Memory B cell (primary cell): ENCODE measurements at regions not wholly inside any gene's neighbourhood (a gene's known extent, or its start where the extent isn't known, plus 50 kb on each side); places are given as distances from the start of the nearest gene placed in this dataset.

Source experiments
- ATAC-seq: fragments of 150-1000 bp; cut with Tn5 transposase; 2 replicates; pipeline ENCODE4 v1.10.0; 2021; ENCODE audit warnings: low read depth, mild to moderate bottlenecking, moderate library complexity
- DNase-seq, 2 donors: peaks; one replicate each; pipeline ENCODE4 v3.0.0; 2022; ENCODE audit warnings: low spot score in 2 of 2
- H3K27ac Mint-ChIP-seq: one replicate; pipeline ENCODE4 v1.8.0; 2022; ENCODE audit warnings: mild to moderate bottlenecking, moderate library complexity, mixed read lengths
- H3K27me3 Mint-ChIP-seq: one replicate; pipeline ENCODE4 v1.8.0; 2022; ENCODE audit warnings: mixed read lengths
- H3K36me3 Mint-ChIP-seq: one replicate; pipeline ENCODE4 v1.8.0; 2022; ENCODE audit warnings: mild to moderate bottlenecking, mixed read lengths
- H3K4me1 Mint-ChIP-seq: one replicate; pipeline ENCODE4 v1.8.0; 2022; ENCODE audit warnings: mixed read lengths
- H3K4me3 Mint-ChIP-seq: one replicate; pipeline ENCODE4 v1.8.0; 2022; ENCODE audit warnings: mild to moderate bottlenecking, moderate library complexity, mixed read lengths
- H3K9me3 Mint-ChIP-seq: one replicate; pipeline ENCODE4 v1.8.0; 2022; ENCODE audit warnings: mixed read lengths

- no peaks in the 10 kb centered on the region for H3K36me3 Mint-ChIP-seq
- no peak for DNase-seq
- H3K9me3 Mint-ChIP-seq: no peaks in the 10 kb centered on the region
- ATAC-seq: no peak
- H3K27ac Mint-ChIP-seq: no peak overlapping the region
- H3K4me3 Mint-ChIP-seq: no peak overlapping the region
- peaks cover 1% of the 10 kb centered on the region for H3K27me3 Mint-ChIP-seq
- no peaks in the 10 kb centered on the region for H3K4me1 Mint-ChIP-seq
These were observed 87.8 kb upstream of the NLGN4Y start for GRCh38 chrY:14436546-14436945.

- DNase-seq: no peak
- no peaks in the 10 kb centered on the region for H3K4me1 Mint-ChIP-seq
- no peak for ATAC-seq
- no peaks in the 10 kb centered on the region for H3K27me3 Mint-ChIP-seq
- no peaks in the 10 kb centered on the region for H3K9me3 Mint-ChIP-seq
- H3K36me3 Mint-ChIP-seq: no peaks in the 10 kb centered on the region
- H3K4me3 Mint-ChIP-seq: no peak overlapping the region
- H3K27ac Mint-ChIP-seq: no peak overlapping the region
These were observed 86.7 kb upstream of the NLGN4Y start for GRCh38 chrY:14437626-14438025.

DNA sequence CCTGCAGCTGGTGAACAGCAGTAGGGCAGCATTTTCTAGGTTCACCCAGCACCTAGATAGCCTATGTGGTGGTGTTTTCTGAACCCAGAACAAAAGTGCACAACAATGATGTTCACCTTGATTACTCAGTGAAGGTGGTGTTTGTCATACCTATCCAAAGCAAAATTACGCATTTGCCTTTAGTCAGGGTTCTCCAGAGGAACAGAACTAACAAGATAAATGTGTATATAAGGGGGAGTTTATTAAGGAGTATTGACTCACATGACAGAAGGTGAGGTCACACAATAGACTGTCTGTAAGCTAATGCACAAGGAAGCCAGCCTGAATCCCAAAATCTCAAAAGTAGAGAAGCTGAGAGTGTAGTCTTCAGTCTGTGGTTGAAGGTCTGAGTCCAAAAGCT lies 85.9 kb upstream of the NLGN4Y start:
- Mint-ChIP-seq H3K27ac (no peak overlapping the region), H3K9me3 (no peaks in the 10 kb centered on the region), H3K36me3 (no peaks in the 10 kb centered on the region), H3K4me1 (no peaks in the 10 kb centered on the region), H3K4me3 (no peak overlapping the region), H3K27me3 (no peaks in the 10 kb centered on the region)
- ATAC-seq (no peak), DNase-seq (no peak)

DNA sequence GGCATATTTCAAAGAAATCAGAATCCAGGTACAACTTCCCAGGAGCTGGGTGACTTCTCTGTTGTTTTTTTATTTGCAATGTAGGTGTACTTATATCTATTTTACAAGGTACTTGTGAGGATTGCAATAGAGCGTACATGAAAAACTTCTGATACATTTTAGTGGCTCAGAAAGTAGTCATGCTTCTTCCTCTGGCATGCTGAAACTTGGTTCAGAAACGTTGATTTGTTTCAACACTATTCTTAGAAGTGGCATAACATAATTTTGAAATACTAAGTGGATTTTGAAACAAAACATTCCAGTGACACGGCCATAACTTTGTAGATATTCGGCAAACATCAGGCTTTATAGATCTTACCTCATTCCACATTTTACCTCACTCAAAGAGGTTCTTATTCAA lies 79.8 kb upstream of the NLGN4Y start:
- Mint-ChIP-seq H3K27me3 (peaks cover 3% of the 10 kb centered on the region), H3K27ac (no peak overlapping the region), H3K9me3 (no peaks in the 10 kb centered on the region), H3K4me3 (no peak overlapping the region), H3K36me3 (no peaks in the 10 kb centered on the region), H3K4me1 (no peaks in the 10 kb centered on the region)
- ATAC-seq: no peak
- no peak for DNase-seq

- Mint-ChIP-seq H3K27ac (no peak overlapping the region), H3K4me1 (no peaks in the 10 kb centered on the region), H3K9me3 (no peaks in the 10 kb centered on the region), H3K4me3 (no peak overlapping the region), H3K27me3 (no peaks in the 10 kb centered on the region), H3K36me3 (no peaks in the 10 kb centered on the region)
- ATAC-seq: no peak
- no peak for DNase-seq
These were observed 56.1 kb upstream of the NLGN4Y start for GRCh38 chrY:14468151-14468683.

- DNase-seq (no peak), ATAC-seq (no peak)
- no peak overlapping the region for H3K27ac Mint-ChIP-seq
- no peaks in the 10 kb centered on the region for H3K4me1 Mint-ChIP-seq
- no peaks in the 10 kb centered on the region for H3K27me3 Mint-ChIP-seq
- no peak overlapping the region for H3K4me3 Mint-ChIP-seq
- H3K36me3 Mint-ChIP-seq: no peaks in the 10 kb centered on the region
- no peaks in the 10 kb centered on the region for H3K9me3 Mint-ChIP-seq
These were observed 51.9 kb upstream of the NLGN4Y start for GRCh38 chrY:14472421-14472820.

DNA sequence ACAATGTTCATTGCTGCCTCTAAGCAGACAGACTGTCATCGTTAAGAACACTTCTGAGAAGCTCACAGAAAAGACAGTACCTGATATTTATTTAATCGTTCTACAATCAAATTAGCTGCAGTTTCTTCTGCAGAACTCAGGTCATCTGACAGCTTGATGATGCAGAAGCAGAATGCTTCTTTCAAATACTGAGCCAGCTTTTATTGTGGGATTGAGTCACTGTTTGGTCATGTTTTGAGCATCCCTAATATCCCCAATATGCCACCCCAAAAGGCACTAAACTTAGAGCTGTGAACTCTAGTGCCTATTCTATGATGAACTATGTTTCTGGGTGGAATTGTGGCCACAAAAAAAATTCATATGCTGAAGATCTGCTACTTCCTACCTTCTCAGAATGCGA lies 51.0 kb upstream of the NLGN4Y start:
- Mint-ChIP-seq H3K9me3 (no peaks in the 10 kb centered on the region), H3K4me1 (no peaks in the 10 kb centered on the region), H3K27ac (no peak overlapping the region), H3K4me3 (no peak overlapping the region), H3K36me3 (no peaks in the 10 kb centered on the region), H3K27me3 (no peaks in the 10 kb centered on the region)
- no peak for ATAC-seq
- no peak for DNase-seq
